ENCODE measurements at regions not wholly inside any gene's neighbourhood (a gene's known extent, or its start where the extent isn't known, plus 50 kb on each side); places are given as distances from the start of the nearest gene placed in this dataset.

DNA sequence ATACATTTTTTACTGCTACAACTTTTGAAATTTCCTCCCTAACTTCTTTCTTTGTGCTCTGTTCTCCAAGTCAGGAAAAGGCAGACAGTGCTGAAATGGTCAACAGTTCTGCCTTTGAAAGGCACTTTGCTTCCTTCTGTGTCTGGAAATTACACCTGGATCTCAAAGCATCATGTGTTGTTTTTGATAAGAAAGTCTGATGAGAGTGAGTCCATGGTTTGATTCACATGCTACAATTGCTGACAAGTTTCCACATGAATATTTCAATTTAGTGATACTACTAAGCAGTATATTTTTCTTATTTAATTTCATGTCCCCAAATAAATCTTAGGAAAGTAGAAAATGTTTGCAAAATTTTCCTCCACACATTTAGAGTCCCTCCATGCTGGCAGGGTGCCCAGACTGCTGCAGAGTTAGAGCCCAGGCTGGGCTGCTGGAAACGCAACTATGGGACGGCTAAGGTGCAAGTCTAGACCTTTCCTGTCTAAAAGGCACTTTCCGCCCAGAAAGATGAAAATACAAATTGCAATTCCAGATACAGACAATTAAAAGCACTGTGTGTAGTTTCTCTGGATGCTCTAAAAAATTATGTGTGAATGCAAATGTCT is 96.6 kb upstream of the RUNX1 start:
- Histone ChIP-seq H3K4me3 (no peak overlapping the region), H3K9me3 (no peaks in the 10 kb centered on the region), H3K27me3 (no peaks in the 10 kb centered on the region), H3K27ac (no peak overlapping the region), H3K4me1 (no peaks in the 10 kb centered on the region), H3K36me3 (no peaks in the 10 kb centered on the region)
- no peak for TF ChIP-seq POLR2A (IDR thresholded peaks at IDR 0.05)
- TF ChIP-seq, protein P1, sequence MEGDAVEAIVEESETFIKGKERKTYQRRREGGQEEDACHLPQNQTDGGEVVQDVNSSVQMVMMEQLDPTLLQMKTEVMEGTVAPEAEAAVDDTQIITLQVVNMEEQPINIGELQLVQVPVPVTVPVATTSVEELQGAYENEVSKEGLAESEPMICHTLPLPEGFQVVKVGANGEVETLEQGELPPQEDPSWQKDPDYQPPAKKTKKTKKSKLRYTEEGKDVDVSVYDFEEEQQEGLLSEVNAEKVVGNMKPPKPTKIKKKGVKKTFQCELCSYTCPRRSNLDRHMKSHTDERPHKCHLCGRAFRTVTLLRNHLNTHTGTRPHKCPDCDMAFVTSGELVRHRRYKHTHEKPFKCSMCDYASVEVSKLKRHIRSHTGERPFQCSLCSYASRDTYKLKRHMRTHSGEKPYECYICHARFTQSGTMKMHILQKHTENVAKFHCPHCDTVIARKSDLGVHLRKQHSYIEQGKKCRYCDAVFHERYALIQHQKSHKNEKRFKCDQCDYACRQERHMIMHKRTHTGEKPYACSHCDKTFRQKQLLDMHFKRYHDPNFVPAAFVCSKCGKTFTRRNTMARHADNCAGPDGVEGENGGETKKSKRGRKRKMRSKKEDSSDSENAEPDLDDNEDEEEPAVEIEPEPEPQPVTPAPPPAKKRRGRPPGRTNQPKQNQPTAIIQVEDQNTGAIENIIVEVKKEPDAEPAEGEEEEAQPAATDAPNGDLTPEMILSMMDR (IDR thresholded peaks at IDR 0.05 in 4 of 5, conservative IDR thresholded peaks at IDR 0.05 in 1 of 5) = no peak
- in situ Hi-C loops (cut with MboI; ENCODE audit: low sequenced_read_pairs in 4 of 4) (no loop called here), intact Hi-C loops (cut with DNase I; ENCODE audit: low total_unique reads) (no loop called here)
- ATAC-seq = no peak
- no peak for DNase-seq

DNA sequence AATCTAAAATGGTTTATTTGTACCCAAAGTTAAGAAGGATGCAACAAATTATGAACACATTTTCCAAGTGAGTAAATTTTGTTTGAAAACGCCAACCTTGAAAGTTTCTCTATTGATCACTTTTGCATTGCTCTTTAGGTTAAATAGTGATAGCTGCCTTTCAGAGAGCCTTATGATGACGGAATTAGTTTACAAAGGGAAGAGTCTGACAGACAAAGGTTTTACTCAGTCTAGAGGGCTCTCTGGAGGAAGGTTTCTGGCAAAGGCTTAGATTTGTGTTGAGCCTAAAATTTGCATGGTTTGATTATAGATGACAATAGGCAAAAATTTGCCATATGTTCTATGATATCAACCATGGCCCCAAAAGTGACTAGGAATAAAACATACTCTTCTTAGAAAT is 95.9 kb upstream of the RUNX1 start:
- TF ChIP-seq, protein P1 (IDR thresholded peaks at IDR 0.05 in 4 of 5, conservative IDR thresholded peaks at IDR 0.05 in 1 of 5) = no peak
- no peak for TF ChIP-seq POLR2A (IDR thresholded peaks at IDR 0.05)
- no peak overlapping the region for H3K27ac ChIP-seq
- H3K4me3 ChIP-seq = no peak overlapping the region
- DNase-seq (no peak), ATAC-seq (no peak)
- in situ Hi-C loops (cut with MboI; ENCODE audit: low sequenced_read_pairs in 4 of 4) (no loop called here), intact Hi-C loops (cut with DNase I; ENCODE audit: low total_unique reads) (no loop called here)
- H3K27me3 ChIP-seq = no peaks in the 10 kb centered on the region
- H3K4me1 ChIP-seq = no peaks in the 10 kb centered on the region
- no peaks in the 10 kb centered on the region for H3K9me3 ChIP-seq
- H3K36me3 ChIP-seq = no peaks in the 10 kb centered on the region

DNA sequence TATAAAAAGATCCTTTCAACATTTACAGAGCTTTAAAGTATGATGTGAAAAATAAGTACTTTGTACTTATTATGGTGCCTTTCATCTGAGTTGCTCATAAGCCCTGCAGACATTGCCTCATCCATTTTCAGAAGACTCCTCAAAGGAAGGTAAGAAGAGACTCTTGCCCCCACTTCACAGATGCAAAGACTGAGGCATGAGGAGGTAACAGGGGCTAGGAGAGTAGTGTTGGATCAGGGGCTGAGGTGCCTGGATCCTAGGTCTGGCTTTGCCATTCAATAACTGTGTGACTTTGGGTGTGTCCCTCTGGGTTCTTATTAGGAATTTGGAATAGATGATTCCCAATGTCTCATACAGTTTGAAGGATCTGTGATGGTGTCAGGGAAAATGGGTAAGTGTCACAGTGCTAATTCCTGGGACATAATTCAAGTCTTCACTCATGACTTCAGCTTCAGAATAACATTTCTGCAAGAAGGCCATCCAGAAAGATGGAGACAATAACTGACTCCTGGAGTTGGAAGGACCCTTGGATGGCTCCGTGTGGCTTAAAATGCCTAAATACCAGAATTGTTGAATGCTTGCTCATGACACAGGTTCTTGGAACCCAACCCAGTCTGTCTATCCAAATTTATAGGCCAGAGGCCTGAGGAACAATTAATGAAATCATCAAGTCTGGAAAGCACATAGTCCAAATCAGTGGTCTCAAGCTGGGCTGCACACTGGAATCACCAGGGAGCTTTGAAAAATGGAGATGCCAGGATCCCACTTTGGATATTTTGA is 93.1 kb upstream of the RUNX1 start:
- DNase-seq = no peak
- TF ChIP-seq, protein P1 (IDR thresholded peaks at IDR 0.05 in 4 of 5, conservative IDR thresholded peaks at IDR 0.05 in 1 of 5) = no peak
- no peak for TF ChIP-seq POLR2A (IDR thresholded peaks at IDR 0.05)
- H3K9me3 ChIP-seq = no peaks in the 10 kb centered on the region
- H3K27ac ChIP-seq = no peak overlapping the region
- intact Hi-C loops (cut with DNase I; ENCODE audit: low total_unique reads) = no loop called here
- no peak overlapping the region for H3K4me3 ChIP-seq
- ATAC-seq = no peak
- in situ Hi-C loops (cut with MboI; ENCODE audit: low sequenced_read_pairs in 4 of 4) = no loop called here
- H3K27me3 ChIP-seq = no peaks in the 10 kb centered on the region
- H3K4me1 ChIP-seq = no peaks in the 10 kb centered on the region
- no peaks in the 10 kb centered on the region for H3K36me3 ChIP-seq

DNA sequence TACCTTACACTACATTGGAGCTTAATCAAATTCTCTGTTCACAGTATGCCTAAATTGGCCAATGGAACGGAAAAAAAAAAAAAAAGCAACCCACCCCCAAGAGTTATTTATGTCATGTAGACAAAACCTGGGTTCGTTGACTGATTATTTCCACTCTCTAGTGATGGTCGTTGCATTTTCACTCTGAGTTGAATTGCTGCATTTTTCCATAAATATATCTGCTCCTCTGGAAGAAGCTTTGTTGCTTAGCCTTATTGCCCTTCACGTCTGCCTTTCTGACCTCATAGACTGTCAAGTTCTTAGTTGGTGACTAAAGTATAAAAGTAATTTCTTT is 90.2 kb upstream of the RUNX1 start:
- in situ Hi-C loops (cut with MboI; ENCODE audit: low sequenced_read_pairs in 4 of 4) (no loop called here), intact Hi-C loops (cut with DNase I; ENCODE audit: low total_unique reads) (no loop called here)
- H3K36me3 ChIP-seq = no peaks in the 10 kb centered on the region
- no peaks in the 10 kb centered on the region for H3K9me3 ChIP-seq
- no peak overlapping the region for H3K4me3 ChIP-seq
- DNase-seq (no peak), ATAC-seq (no peak)
- H3K4me1 ChIP-seq = no peaks in the 10 kb centered on the region
- no peaks in the 10 kb centered on the region for H3K27me3 ChIP-seq
- no peak overlapping the region for H3K27ac ChIP-seq
- TF ChIP-seq, protein P1 (IDR thresholded peaks at IDR 0.05 in 4 of 5, conservative IDR thresholded peaks at IDR 0.05 in 1 of 5) = no peak
- no peak for TF ChIP-seq POLR2A (IDR thresholded peaks at IDR 0.05)
